ENCODE measurements at regions not wholly inside any gene's neighbourhood (a gene's known extent, or its start where the extent isn't known, plus 50 kb on each side); places are given as distances from the start of the nearest gene placed in this dataset.

DNA sequence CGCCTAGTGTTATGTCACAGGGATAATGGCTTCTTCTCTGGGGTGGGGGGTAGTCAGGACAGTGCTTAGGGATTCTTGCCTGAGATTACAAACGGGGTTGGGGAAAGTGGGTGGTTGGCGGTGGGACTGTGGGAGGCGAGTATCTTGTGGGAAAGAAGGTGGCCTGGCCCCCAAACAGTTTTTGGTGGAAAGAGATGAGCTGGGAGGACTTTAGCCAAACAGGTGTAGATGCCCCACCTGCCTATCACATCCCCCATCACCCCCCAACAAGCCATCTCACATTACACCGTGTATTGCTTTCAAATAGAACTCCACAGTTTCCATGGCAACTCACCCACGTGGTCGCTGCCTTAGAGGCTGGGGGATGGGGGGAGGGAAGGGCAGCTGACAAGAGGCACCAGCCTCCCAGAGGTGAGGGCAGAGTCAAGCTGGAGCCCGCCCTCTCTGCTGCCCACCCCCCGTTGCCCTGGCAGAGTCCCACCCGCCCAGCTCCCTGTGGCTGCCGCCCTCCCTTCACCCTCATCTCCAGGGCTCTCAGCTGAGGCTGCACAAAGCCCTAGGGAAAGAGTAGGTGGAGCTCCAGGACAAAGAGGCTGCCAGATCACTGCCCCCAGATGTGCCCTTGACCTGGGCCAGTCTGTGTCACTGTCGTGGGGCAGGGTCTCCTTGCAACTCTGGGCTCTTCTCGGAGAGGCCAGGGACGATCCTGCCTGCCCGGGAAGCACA is 98.3 kb downstream of the LRRC74A start:
- DNase-seq, result peak; percentile 74

DNA sequence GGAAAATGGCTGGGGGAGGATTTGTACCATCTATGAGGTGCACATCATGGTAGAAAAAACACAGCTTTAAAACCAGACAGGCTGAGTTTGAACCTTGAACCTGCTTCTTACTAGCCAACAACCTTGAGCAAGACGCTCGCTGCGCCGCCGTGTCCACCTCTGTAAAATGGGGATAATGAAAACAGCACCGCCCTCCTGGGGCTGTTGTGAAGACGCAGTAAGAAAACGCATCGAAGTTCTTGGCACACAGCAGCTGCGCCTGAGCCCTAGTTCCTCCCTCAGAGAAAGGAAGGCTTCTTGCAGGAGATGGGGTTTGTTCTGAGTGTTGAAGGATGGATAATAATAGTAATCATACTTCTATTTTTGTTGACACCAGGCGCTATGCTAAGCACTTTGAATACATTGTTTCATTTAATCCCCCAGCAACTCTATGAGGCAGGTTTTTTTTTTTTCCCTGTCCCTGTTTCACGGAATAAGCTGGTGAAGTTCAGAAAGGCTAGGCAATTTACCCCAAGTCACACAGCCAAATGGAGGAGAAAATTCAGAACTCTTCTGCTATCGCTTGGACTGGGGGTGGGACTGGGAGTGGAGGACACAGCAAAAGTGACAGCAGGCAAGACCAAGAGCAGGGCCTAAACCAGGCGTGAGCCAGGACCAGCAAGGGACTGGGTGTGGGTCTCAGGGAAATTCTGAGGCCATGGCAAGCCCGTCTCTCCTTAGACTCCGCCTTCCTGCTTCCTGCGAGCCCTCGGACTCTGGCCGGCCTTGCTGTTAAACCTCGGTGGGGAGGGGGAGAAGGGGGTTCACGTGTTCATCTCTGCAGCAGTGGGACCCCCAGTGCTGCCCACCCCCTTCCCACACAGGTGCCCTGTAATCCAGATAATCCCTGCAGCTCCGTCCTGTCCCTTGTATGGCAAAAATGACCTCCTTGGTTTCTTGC is 97.5 kb downstream of the LRRC74A start:
- DNase-seq, result no peak

DNA sequence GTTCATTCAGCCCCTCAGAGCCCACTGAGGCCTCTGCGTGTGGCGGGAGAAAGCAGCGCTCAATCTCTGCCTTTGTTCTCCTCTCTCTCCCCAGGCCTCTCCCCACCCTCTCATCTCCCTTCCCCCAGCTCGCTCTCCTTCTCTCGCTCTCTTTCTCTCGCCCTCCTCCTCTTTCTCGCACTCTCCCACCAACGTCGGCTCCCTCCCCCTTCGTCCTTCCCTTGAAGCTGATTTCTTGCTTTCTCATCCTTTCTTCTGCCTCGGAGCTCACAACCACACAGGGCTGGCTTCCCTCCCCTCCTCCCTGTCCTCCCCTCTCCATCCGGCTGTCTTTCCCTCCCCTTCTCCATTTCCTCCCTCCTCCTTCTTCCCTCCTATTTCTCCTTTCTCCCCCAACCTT is 96.4 kb downstream of the LRRC74A start:
- peak; percentile 78 for DNase-seq

DNA sequence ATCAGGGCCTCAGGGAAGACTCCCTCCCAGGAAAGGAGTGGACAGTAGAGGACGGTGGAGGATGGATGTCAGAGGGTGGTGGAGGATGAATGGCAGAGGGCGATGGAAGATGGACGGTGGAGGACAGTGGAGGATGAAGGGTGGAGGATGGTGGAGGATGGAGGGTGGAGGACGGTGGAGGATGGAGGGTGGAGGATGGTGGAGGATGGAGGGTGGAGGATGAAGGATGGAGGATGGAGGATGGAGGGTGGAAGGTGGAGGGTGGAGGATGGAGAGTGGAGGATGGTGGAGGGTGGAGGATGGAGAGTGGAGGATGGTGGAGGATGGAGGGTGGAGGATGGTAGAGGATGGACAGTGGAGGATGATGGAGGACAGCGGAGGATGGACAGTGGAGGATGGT is 95.9 kb downstream of the LRRC74A start:
- no peak for DNase-seq

GRCh38 chr14:76921088-76921399 is 94.8 kb downstream of the LRRC74A start:
- DNase-seq, result no peak

DNA sequence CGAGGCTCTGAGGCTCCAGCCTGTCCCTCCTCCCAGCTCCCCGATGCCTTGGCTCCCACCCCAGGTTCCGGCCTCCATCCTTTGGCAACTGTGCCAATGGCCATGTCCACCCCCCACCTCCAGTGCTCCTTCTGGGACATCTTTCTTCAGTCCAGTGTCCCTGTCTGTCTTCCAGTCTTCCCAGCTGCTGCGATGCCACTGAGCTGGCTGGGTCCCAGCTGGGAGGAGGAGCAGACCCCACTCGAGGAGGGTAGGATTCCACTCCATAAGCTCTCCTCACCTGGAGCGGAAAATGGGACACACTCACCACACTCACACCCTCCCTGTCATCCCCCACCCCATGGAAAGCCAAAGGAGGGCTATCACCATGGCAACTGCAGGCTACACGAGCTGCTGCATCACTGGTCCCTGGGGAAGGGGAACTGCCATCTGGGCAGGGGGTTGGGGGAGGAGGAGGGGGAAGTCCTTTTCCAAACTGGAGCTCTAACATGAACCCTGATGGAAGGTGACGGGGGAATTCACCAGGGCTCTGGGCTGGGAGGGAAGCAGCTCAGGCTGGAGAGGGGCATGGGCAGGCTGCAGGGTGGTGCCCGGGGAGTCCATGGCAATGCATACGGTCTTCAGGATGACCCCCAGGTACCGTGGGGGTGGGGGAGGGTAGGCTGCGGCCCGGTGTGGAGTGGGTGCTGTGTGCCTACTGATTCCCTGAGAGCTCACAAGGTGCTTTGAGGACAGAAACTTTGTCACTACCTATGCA is 94.3 kb downstream of the LRRC74A start:
- DNase-seq, result peak; percentile 84

GRCh38 chr14:76919431-76920330 is 93.5 kb downstream of the LRRC74A start:
- peak; percentile 93 for DNase-seq
